ENCODE measurements at regions not wholly inside any gene's neighbourhood (a gene's known extent, or its start where the extent isn't known, plus 50 kb on each side); places are given as distances from the start of the nearest gene placed in this dataset.
"Not testable (repeated sequence)": the region's sequence is repeated elsewhere in the genome, so short reads cannot be mapped to it uniquely, and the experiment has no call there.

- TF ChIP-seq, protein P1, sequence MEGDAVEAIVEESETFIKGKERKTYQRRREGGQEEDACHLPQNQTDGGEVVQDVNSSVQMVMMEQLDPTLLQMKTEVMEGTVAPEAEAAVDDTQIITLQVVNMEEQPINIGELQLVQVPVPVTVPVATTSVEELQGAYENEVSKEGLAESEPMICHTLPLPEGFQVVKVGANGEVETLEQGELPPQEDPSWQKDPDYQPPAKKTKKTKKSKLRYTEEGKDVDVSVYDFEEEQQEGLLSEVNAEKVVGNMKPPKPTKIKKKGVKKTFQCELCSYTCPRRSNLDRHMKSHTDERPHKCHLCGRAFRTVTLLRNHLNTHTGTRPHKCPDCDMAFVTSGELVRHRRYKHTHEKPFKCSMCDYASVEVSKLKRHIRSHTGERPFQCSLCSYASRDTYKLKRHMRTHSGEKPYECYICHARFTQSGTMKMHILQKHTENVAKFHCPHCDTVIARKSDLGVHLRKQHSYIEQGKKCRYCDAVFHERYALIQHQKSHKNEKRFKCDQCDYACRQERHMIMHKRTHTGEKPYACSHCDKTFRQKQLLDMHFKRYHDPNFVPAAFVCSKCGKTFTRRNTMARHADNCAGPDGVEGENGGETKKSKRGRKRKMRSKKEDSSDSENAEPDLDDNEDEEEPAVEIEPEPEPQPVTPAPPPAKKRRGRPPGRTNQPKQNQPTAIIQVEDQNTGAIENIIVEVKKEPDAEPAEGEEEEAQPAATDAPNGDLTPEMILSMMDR (IDR thresholded peaks at IDR 0.05) = not testable (repeated sequence)
- not testable (repeated sequence) for TF ChIP-seq POLR2A (IDR thresholded peaks at IDR 0.05)
These were observed 642.3 kb upstream of the SYNCRIP start for GRCh38 chr6:86284809-86285480.
